Esophagus muscularis mucosa (tissue), 3 donors: ENCODE measurements at regions not wholly inside any gene's neighbourhood (a gene's known extent, or its start where the extent isn't known, plus 50 kb on each side); places are given as distances from the start of the nearest gene placed in this dataset.

Experiments used
- POLR2A ChIP-seq: fragments of 450-650 bp; IDR thresholded peaks from one replicate; pipeline ENCODE4 v1.6.1; 2017; ENCODE audit warnings: antibody characterized with exemption, moderate library complexity, mild to moderate bottlenecking, low read depth
- TF ChIP-seq, protein P1 (sequence below), 3 experiments: fragments of 200-600 bp in 2 of 3; fragments of 450-650 bp in 1 of 3; sonication (generic) in 2 of 3; IDR thresholded peaks; one replicate each; pipeline ENCODE4 v1.5.1; 2017 to 2019; ENCODE audit warnings: antibody characterized with exemption in 3 of 3, mild to moderate bottlenecking in 2 of 3, moderate library complexity in 1 of 3

DNA sequence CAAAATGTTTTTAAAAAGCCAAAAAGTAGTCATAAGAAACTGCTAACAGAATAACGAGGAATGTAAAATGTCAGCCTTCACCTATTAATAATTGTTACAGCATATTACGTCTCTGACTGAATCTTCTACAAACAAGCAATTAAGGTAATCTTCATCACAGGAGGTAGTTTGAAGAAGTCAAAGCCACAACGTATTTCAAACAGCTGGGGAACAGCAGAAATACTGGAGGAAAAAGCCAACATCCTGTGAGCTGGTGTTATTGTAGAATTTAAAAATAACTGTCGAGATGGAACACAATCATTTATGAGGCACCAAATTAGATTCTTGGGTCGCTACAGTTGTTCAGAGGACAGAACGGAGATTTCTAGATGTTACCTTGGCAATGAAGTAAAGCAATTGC, 450.5 kb downstream of the AGTPBP1 start:
- no peak for TF ChIP-seq POLR2A
- TF ChIP-seq, protein P1, sequence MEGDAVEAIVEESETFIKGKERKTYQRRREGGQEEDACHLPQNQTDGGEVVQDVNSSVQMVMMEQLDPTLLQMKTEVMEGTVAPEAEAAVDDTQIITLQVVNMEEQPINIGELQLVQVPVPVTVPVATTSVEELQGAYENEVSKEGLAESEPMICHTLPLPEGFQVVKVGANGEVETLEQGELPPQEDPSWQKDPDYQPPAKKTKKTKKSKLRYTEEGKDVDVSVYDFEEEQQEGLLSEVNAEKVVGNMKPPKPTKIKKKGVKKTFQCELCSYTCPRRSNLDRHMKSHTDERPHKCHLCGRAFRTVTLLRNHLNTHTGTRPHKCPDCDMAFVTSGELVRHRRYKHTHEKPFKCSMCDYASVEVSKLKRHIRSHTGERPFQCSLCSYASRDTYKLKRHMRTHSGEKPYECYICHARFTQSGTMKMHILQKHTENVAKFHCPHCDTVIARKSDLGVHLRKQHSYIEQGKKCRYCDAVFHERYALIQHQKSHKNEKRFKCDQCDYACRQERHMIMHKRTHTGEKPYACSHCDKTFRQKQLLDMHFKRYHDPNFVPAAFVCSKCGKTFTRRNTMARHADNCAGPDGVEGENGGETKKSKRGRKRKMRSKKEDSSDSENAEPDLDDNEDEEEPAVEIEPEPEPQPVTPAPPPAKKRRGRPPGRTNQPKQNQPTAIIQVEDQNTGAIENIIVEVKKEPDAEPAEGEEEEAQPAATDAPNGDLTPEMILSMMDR (IDR thresholded peaks at IDR 0.05), result no peak
